DMS153 (cell line): ENCODE measurements at regions not wholly inside any gene's neighbourhood (a gene's known extent, or its start where the extent isn't known, plus 50 kb on each side); places are given as distances from the start of the nearest gene placed in this dataset.
A peak's percentile ranks its signal among the peaks of the same experiment; 100 is the strongest.

ENCODE experiments used
- DNase-seq: peaks from one replicate; lab custom pipeline; 2025; lab: John Stamatoyannopoulos, UW

DNA sequence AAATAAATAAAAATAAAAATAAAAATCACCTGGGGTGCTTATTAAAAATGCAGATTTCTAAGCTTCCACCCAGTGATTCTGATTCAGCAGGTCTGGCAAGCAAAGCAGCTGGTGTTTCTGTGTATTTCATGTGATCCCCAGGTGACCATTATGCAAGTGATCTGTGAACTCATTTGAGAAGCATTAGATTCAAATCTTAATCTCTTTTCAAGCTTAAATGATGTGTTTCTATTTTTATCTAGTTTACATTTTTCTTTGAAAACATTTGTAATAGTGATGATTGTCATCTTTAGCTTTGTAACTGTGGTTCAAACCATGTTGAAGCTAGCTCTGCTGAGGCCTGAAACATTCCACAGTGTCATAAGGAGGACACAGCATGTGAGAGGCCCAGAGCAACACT, 804.8 kb upstream of the ZNF608 start:
- no peak for DNase-seq

DNA sequence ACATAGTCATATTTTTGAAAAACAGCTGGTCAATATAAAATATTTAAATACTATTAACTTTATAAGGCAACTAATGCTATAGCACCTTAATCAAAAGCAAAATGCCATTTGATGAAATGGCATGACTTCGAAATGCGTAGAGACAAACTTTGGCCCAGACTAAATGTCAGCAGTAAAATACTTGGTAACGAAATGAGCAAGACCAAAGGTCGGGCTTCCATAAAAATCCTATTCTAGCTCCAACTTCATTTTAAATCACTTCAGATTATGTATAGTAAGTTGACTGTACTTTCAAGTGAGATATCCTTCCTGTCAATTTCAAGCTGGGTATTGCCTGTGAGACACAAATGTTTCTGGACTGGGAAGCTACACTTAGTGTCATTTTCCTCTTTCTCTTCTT, 805.4 kb upstream of the ZNF608 start:
- no peak for DNase-seq

GRCh38 chr5:125552486-125552885, 806.0 kb upstream of the ZNF608 start:
- no peak for DNase-seq

- DNase-seq, result no peak
Measured at GRCh38 chr5:125554355-125554754, 807.9 kb upstream of the ZNF608 start.

- DNase-seq, result no peak
Measured at GRCh38 chr5:125555591-125555990, 809.2 kb upstream of the ZNF608 start.

- no peak for DNase-seq
Measured at GRCh38 chr5:125558016-125558415, 811.6 kb upstream of the ZNF608 start.

DNA sequence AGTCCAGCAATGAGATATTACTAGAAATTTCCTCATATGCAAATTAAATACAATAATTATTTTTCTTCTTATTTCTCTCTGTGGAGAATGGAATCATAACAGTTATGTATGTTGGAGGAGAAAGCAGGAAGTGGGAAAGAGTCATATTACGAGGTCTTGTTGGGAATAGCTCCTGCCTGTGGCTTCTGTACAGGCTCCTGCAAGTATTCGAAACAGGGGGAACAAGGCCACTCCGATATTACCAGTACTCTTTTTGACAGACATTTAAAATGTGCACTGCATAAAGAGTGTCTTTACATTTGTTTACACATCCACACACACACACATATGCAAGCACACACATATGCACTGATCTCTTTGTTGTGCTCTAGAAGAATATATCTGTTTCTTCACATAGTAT, 812.0 kb upstream of the ZNF608 start:
- DNase-seq, result no peak

DNA sequence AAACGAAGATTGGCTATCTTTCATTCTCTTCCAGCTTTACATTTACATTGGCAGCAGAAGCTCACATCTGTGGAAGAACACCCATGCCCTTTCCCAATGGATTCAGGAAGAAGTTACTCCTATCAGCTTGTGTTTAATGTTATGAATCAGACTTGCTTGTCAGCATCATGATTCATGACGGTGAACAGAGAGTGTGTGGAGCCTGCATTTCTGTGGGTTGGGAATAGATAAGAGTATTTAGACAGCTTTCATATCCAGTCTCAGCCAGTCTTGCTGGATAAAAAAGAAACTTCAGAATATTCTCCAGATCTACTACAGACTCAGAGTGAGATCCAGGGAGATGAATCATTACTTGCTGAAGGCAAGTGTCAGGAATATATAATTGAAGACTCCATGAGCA, 812.9 kb upstream of the ZNF608 start:
- no peak for DNase-seq

GRCh38 chr5:125560476-125561225, 814.2 kb upstream of the ZNF608 start:
- peak; percentile 34 for DNase-seq

- no peak for DNase-seq
Measured at GRCh38 chr5:125564317-125564975, 818.0 kb upstream of the ZNF608 start.

DNA sequence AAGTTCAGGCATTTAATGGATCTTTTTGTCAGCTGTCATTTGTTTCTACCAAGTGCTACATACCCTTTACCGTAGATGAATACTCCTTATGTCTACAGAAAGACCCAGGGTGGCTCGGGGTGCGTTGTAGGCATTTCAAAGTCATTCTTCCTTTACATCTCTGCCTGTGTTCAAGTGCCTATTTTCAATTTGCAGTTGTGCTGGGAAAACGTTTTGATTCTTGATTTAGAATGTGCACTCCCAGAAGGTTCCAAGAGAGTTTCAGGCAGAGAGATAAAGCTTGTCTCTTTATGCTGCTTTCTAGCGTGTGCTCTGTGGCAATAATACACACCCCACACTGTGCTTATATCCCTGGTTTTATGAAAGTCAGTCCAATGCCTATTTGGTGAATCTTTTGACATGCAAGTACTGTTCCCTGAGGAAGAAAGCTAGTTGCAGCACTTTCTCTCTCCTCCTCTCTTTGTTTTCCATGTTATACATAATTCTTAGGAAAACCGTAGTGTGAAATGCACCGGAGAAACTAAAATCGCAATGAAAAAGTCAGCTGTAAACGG, 828.1 kb upstream of the ZNF608 start:
- DNase-seq, result no peak

GRCh38 chr5:125575171-125575890, 828.9 kb upstream of the ZNF608 start:
- DNase-seq, result no peak

DNA sequence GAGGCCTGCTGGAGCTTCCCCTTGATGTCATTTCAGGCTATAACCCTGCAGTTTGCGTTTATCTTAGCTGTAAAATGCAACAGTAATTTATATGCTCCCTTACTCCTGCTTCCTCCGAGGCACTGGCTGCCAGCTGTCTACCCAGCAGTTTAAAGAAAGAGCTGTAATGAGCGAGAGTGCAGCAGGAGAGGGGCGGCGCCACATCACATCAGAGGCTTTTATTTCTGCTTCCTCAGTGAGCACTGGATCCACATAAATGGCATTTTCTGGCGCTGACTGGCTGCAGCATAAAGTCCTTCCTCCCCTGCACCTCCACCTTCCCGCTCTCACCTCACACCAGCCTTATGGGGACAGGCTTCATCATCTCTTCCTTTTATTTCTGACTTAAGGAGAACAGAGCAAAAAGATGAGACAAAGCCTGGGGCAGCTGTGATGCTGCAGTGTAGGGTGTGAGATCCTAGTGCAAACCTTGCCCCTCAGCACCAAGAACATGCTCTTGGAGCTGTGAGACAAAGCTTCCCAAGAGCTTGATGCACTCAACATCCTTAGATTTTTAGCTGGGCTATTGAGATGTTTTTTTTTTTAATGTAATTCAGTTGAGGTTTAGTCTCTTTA, 829.6 kb upstream of the ZNF608 start:
- DNase-seq, result peak; percentile 53

DNA sequence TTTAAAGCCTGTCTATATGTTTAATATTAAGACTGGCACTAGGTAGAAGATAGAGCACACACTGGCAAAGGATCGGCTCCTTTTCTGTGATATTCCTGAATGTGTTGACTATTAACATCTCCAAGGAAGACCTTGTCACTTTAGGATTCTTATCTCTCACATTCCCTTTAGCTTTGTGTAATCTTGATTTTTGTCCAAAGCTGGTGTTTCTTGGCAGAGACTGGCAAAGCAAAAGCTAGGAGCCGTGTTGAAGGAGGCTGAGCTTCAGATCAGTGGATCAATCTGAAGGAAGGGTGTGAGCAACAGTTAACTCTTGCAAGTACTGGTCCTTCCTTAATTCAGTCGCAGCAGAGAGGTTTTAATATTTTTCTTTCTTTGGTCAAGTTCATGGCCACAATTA, 830.4 kb upstream of the ZNF608 start:
- DNase-seq, result no peak

GRCh38 chr5:125578551-125578950, 832.1 kb upstream of the ZNF608 start:
- no peak for DNase-seq

DNA sequence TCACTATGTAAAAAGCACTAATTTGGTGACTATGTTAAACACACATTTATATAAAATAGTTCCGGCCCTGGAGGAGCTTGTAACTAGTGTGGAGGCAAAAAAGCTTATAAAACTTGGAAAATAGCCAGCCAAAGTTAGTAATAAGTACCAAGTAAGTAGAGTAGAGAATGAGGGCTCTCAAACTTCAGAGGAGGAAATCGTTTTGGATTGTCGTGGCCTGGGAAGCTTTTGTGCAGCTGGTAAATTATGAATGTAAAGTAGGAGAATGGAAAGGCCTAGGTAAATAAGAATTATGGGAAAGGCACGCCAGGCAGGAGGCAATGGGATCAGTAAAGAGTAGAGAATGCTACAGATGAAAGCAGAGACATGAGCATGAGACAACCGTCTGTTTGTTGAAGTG, 832.7 kb upstream of the ZNF608 start:
- DNase-seq, result peak; percentile 92

- no peak for DNase-seq
Measured at GRCh38 chr5:125581311-125581710, 834.9 kb upstream of the ZNF608 start.

- no peak for DNase-seq
Measured at GRCh38 chr5:125582352-125582751, 835.9 kb upstream of the ZNF608 start.

- no peak for DNase-seq
Measured at GRCh38 chr5:125583321-125584139, 837.1 kb upstream of the ZNF608 start.

GRCh38 chr5:125584140-125584520, 837.7 kb upstream of the ZNF608 start:
- no peak for DNase-seq

GRCh38 chr5:125587631-125588030, 835.6 kb upstream of the GRAMD2B start:
- DNase-seq, result no peak

DNA sequence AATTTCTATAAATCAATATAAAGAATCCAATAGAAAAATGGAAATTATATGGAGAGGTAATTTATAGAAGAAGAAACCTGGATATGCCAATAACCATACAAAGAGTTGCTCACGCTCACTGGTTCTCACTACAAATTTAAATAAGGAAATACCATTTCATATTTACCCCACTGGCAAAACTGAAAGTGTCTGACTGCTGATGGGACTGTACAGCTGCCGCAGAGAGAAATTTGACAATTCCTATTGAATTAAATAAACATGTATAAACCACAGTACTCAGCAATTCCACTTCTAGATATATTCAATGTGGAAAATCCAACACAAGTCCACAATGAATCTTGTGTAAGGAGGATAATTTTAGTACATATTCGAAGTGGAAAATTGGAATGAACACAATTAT, 830.4 kb upstream of the GRAMD2B start:
- DNase-seq, result no peak
